ENCODE measurements at regions not wholly inside any gene's neighbourhood (a gene's known extent, or its start where the extent isn't known, plus 50 kb on each side); places are given as distances from the start of the nearest gene placed in this dataset.
A peak's percentile ranks its signal among the peaks of the same experiment; 100 is the strongest.
"Not testable (repeated sequence)": the region's sequence is repeated elsewhere in the genome, so short reads cannot be mapped to it uniquely, and the experiment has no call there.

GRCh38 chr22:48498526-48499331 lies 1328.9 kb downstream of the BRD1 start:
- DNase-seq, result no peak

GRCh38 chr22:48497743-48498520 lies 1329.7 kb downstream of the BRD1 start:
- DNase-seq, result not testable (repeated sequence)

- DNase-seq, result no peak
These were observed 1330.6 kb downstream of the BRD1 start for GRCh38 chr22:48496987-48497650.

GRCh38 chr22:48496226-48496845 lies 1331.3 kb downstream of the BRD1 start:
- DNase-seq, result no peak

GRCh38 chr22:48495751-48496080 lies 1332.0 kb downstream of the BRD1 start:
- no peak for DNase-seq

- no peak for DNase-seq
These were observed 1332.5 kb downstream of the BRD1 start for GRCh38 chr22:48494968-48495750.

- DNase-seq, result no peak
These were observed 1333.3 kb downstream of the BRD1 start for GRCh38 chr22:48494256-48494967.

- no peak for DNase-seq
These were observed 1333.9 kb downstream of the BRD1 start for GRCh38 chr22:48493733-48494132.

- DNase-seq, result peak; percentile 82
These were observed 1335.0 kb downstream of the BRD1 start for GRCh38 chr22:48492366-48493320.

GRCh38 chr22:48491451-48491941 lies 1336.2 kb downstream of the BRD1 start:
- DNase-seq, result no peak

GRCh38 chr22:48490500-48491411 lies 1336.9 kb downstream of the BRD1 start:
- no peak for DNase-seq

- DNase-seq, result no peak
These were observed 1337.8 kb downstream of the BRD1 start for GRCh38 chr22:48489551-48490499.

GRCh38 chr22:48488611-48489511 lies 1338.8 kb downstream of the BRD1 start:
- no peak for DNase-seq

- no peak for DNase-seq
These were observed 1339.5 kb downstream of the BRD1 start for GRCh38 chr22:48488149-48488551.

GRCh38 chr22:48486558-48486957 lies 1341.1 kb downstream of the BRD1 start:
- DNase-seq, result no peak

GRCh38 chr22:48486134-48486532 lies 1341.5 kb downstream of the BRD1 start:
- DNase-seq, result no peak
